Skeletal muscle tissue (tissue), 3 donors: ENCODE measurements at regions not wholly inside any gene's neighbourhood (a gene's known extent, or its start where the extent isn't known, plus 50 kb on each side); places are given as distances from the start of the nearest gene placed in this dataset.

ENCODE experiments used
- H3K27ac ChIP-seq: one replicate; pipeline ENCODE4 v1.7.0; 2013; ENCODE audit warnings: mild to moderate bottlenecking, low read depth, low read length, inconsistent platforms
- H3K27me3 ChIP-seq, 3 donors: one replicate each; pipeline ENCODE4 v1.7.0; 2013; ENCODE audit warnings: low read length in 3 of 3; ENCODE audit not compliant: control insufficient read depth in 3 of 3, insufficient read depth in 3 of 3
- H3K36me3 ChIP-seq, 3 donors: one replicate each; pipeline ENCODE4 v1.7.0; 2013; ENCODE audit warnings: low read length in 3 of 3; ENCODE audit not compliant: control insufficient read depth in 3 of 3, insufficient read depth in 3 of 3
- H3K4me1 ChIP-seq, 3 donors: one replicate each; pipeline ENCODE4 v1.7.0; 2013; ENCODE audit warnings: low read length in 3 of 3, mild to moderate bottlenecking in 3 of 3; ENCODE audit not compliant: control insufficient read depth in 3 of 3, insufficient read depth in 3 of 3
- H3K4me3 ChIP-seq, 3 donors: one replicate each; pipeline ENCODE4 v1.7.0; 2013; ENCODE audit warnings: low read length in 3 of 3
- H3K9ac ChIP-seq, 3 donors: one replicate each; pipeline ENCODE4 v1.7.0; 2013; ENCODE audit warnings: low read length in 3 of 3, mild to moderate bottlenecking in 3 of 3, moderate library complexity in 2 of 3, low read depth in 1 of 3
- H3K9me3 ChIP-seq, 3 donors: one replicate each; pipeline ENCODE4 v1.7.0; 2013; ENCODE audit warnings: low read length in 3 of 3; ENCODE audit not compliant: control insufficient read depth in 3 of 3
- donor health status: Osteomylitis.

- Histone ChIP-seq H3K9me3 (no peaks in the 10 kb centered on the region), H3K27ac (peak overlapping the region; percentile 86), H3K27me3 (no peaks in the 10 kb centered on the region), H3K36me3 (no peaks in the 10 kb centered on the region), H3K4me3 (peak overlapping the region in 1 of 3 donors; percentile 41), H3K4me1 (peaks cover 41 to 58% (median 49%) of the 10 kb centered on the region in 3 donors), H3K9ac (peak overlapping the region; percentile 48 to 66 (median 60))
Observed at GRCh38 chr2:42906111-42906556, 113.8 kb upstream of the HAAO start.

- no peaks in the 10 kb centered on the region for H3K27me3 ChIP-seq
- H3K9ac ChIP-seq, result peak overlapping the region; percentile 48 to 66 (median 60)
- peaks cover 47 to 63% (median 49%) of the 10 kb centered on the region in 3 donors for H3K4me1 ChIP-seq
- no peaks in the 10 kb centered on the region for H3K9me3 ChIP-seq
- no peaks in the 10 kb centered on the region for H3K36me3 ChIP-seq
- peak overlapping the region; percentile 86 for H3K27ac ChIP-seq
- peak overlapping the region in 2 of 3 donors; percentile 41 to 49 for H3K4me3 ChIP-seq
Observed at GRCh38 chr2:42905341-42906110, 113.1 kb upstream of the HAAO start.

GRCh38 chr2:42904576-42904876 lies 112.1 kb upstream of the HAAO start:
- Histone ChIP-seq H3K9me3 (no peaks in the 10 kb centered on the region), H3K4me1 (peaks cover 50 to 64% (median 51%) of the 10 kb centered on the region in 3 donors), H3K36me3 (no peaks in the 10 kb centered on the region), H3K4me3 (no peak overlapping the region), H3K27me3 (no peaks in the 10 kb centered on the region), H3K27ac (no peak overlapping the region), H3K9ac (no peak overlapping the region)

- Histone ChIP-seq H3K27ac (no peak overlapping the region), H3K4me1 (peaks cover 50 to 64% (median 51%) of the 10 kb centered on the region in 3 donors), H3K4me3 (no peak overlapping the region), H3K9me3 (no peaks in the 10 kb centered on the region), H3K9ac (peak overlapping the region in 1 of 3 donors; percentile 25), H3K27me3 (no peaks in the 10 kb centered on the region), H3K36me3 (no peaks in the 10 kb centered on the region)
Observed at GRCh38 chr2:42903821-42904575, 111.6 kb upstream of the HAAO start.

GRCh38 chr2:42902939-42903709 lies 110.7 kb upstream of the HAAO start:
- H3K4me3 ChIP-seq, result no peak overlapping the region
- peaks cover 48 to 56% (median 48%) of the 10 kb centered on the region in 3 donors for H3K4me1 ChIP-seq
- H3K27ac ChIP-seq, result no peak overlapping the region
- no peaks in the 10 kb centered on the region for H3K36me3 ChIP-seq
- H3K27me3 ChIP-seq, result no peaks in the 10 kb centered on the region
- H3K9me3 ChIP-seq, result no peaks in the 10 kb centered on the region
- H3K9ac ChIP-seq, result no peak overlapping the region

GRCh38 chr2:42901076-42901640 lies 108.8 kb upstream of the HAAO start:
- H3K4me1 ChIP-seq, result peaks cover 30 to 39% (median 31%) of the 10 kb centered on the region in 3 donors
- no peaks in the 10 kb centered on the region for H3K27me3 ChIP-seq
- no peak overlapping the region for H3K4me3 ChIP-seq
- no peak overlapping the region for H3K9ac ChIP-seq
- H3K27ac ChIP-seq, result no peak overlapping the region
- H3K36me3 ChIP-seq, result no peaks in the 10 kb centered on the region
- no peaks in the 10 kb centered on the region for H3K9me3 ChIP-seq

- H3K9me3 ChIP-seq, result no peaks in the 10 kb centered on the region
- no peak overlapping the region for H3K4me3 ChIP-seq
- H3K27me3 ChIP-seq, result no peaks in the 10 kb centered on the region
- no peaks in the 10 kb centered on the region for H3K36me3 ChIP-seq
- no peak overlapping the region for H3K27ac ChIP-seq
- no peak overlapping the region for H3K9ac ChIP-seq
- H3K4me1 ChIP-seq, result peaks cover 22 to 32% (median 23%) of the 10 kb centered on the region in 3 donors
Observed at GRCh38 chr2:42900289-42900891, 108.0 kb upstream of the HAAO start.

GRCh38 chr2:42897358-42897757 lies 105.0 kb upstream of the HAAO start:
- Histone ChIP-seq H3K9ac (no peak overlapping the region), H3K27ac (no peak overlapping the region), H3K36me3 (no peaks in the 10 kb centered on the region), H3K4me1 (peaks cover 3 to 13% (median 10%) of the 10 kb centered on the region in 3 donors), H3K4me3 (no peak overlapping the region), H3K9me3 (no peaks in the 10 kb centered on the region), H3K27me3 (no peaks in the 10 kb centered on the region)

- Histone ChIP-seq H3K9ac (no peak overlapping the region), H3K4me1 (peaks cover 3 to 5% (median 3%) of the 10 kb centered on the region in 3 donors), H3K27me3 (no peaks in the 10 kb centered on the region), H3K36me3 (no peaks in the 10 kb centered on the region), H3K9me3 (no peaks in the 10 kb centered on the region), H3K27ac (no peak overlapping the region), H3K4me3 (no peak overlapping the region)
Observed at GRCh38 chr2:42895791-42896135, 103.4 kb upstream of the HAAO start.
